ENCODE measurements at regions not wholly inside any gene's neighbourhood (a gene's known extent, or its start where the extent isn't known, plus 50 kb on each side); places are given as distances from the start of the nearest gene placed in this dataset.

GRCh38 chr2:14540015-14540414 lies 92.5 kb upstream of the LRATD1 start:
- Histone ChIP-seq H4K20me1 (ENCODE audit: control insufficient read depth, extremely low read depth, insufficient read depth, low read length) (no peaks in the 10 kb centered on the region), H3K9ac (ENCODE audit: control insufficient read depth, extremely low read depth, insufficient read depth, low read length) (no peak overlapping the region), H3K9me3 (ENCODE audit: control insufficient read depth, low read depth, low read length) (no peaks in the 10 kb centered on the region), H3K4me1 (ENCODE audit: control insufficient read depth, extremely low read depth, insufficient read depth, low read length) (peaks cover 13% of the 10 kb centered on the region), H3K27ac (ENCODE audit: control insufficient read depth, insufficient read depth, low read length) (no peak overlapping the region), H2AFZ (ENCODE audit: control insufficient read depth, low read length) (no peak overlapping the region), H3K36me3 (ENCODE audit: control insufficient read depth in 2 of 2, extremely low read depth in 1 of 2, insufficient read depth in 2 of 2, low read length in 2 of 2) (no peaks in the 10 kb centered on the region), H3K4me2 (ENCODE audit: control insufficient read depth, extremely low read depth, insufficient read depth, low read depth, low read length) (no peak overlapping the region), H3K4me3 (ENCODE audit: control insufficient read depth in 2 of 3, extremely low read depth in 1 of 3, insufficient read depth in 2 of 3, low read depth in 1 of 3, low read length in 3 of 3) (no peak overlapping the region), H3K9me1 (ENCODE audit: control insufficient read depth, extremely low read depth, insufficient read depth, low read length) (no peaks in the 10 kb centered on the region), H3K27me3 (ENCODE audit: control insufficient read depth, extremely low read depth, insufficient read depth, low read length) (no peaks in the 10 kb centered on the region), H3K79me2 (ENCODE audit: control insufficient read depth, insufficient read depth, low read length) (no peaks in the 10 kb centered on the region)
- FAIRE-seq (no peak), DNase-seq (ENCODE audit: low read depth, low spot score) (no peak)
- TF ChIP-seq EZH2 (IDR thresholded peaks at IDR 0.05; ENCODE audit: low read length), result no peak
- TF ChIP-seq CTCF (optimal IDR thresholded peaks at IDR 0.05 in 1 of 3, IDR thresholded peaks at IDR 0.05 in 1 of 3, conservative IDR thresholded peaks at IDR 0.05 in 1 of 3; ENCODE audit: extremely low read depth in 1 of 3, insufficient read depth in 2 of 3, low read length in 3 of 3), result no peak
- dilution Hi-C loops (cut with MboI; ENCODE audit: extremely low pct_ligation_motif_present, low sequenced_read_pairs), result loop anchor here (10.0 kb wide), 1 partner anchor 85 kb away; no protein-coding TSS in a partner anchor

GRCh38 chr2:14543284-14543683 lies 89.2 kb upstream of the LRATD1 start:
- dilution Hi-C loops (cut with MboI; ENCODE audit: extremely low pct_ligation_motif_present, low sequenced_read_pairs), result loop anchor here (10.0 kb wide), 1 partner anchor 82 kb away; no protein-coding TSS in a partner anchor
- H3K4me2 ChIP-seq (ENCODE audit: control insufficient read depth, extremely low read depth, insufficient read depth, low read depth, low read length), result no peak overlapping the region
- TF ChIP-seq EZH2 (IDR thresholded peaks at IDR 0.05; ENCODE audit: low read length) (no peak), CTCF (optimal IDR thresholded peaks at IDR 0.05 in 1 of 3, IDR thresholded peaks at IDR 0.05 in 1 of 3, conservative IDR thresholded peaks at IDR 0.05 in 1 of 3; ENCODE audit: extremely low read depth in 1 of 3, insufficient read depth in 2 of 3, low read length in 3 of 3) (no peak)
- no peak overlapping the region for H3K4me3 ChIP-seq (ENCODE audit: control insufficient read depth in 2 of 3, extremely low read depth in 1 of 3, insufficient read depth in 2 of 3, low read depth in 1 of 3, low read length in 3 of 3)
- no peaks in the 10 kb centered on the region for H4K20me1 ChIP-seq (ENCODE audit: control insufficient read depth, extremely low read depth, insufficient read depth, low read length)
- no peaks in the 10 kb centered on the region for H3K36me3 ChIP-seq (ENCODE audit: control insufficient read depth in 2 of 2, extremely low read depth in 1 of 2, insufficient read depth in 2 of 2, low read length in 2 of 2)
- H3K9me1 ChIP-seq (ENCODE audit: control insufficient read depth, extremely low read depth, insufficient read depth, low read length), result no peaks in the 10 kb centered on the region
- H3K27ac ChIP-seq (ENCODE audit: control insufficient read depth, insufficient read depth, low read length), result no peak overlapping the region
- H3K79me2 ChIP-seq (ENCODE audit: control insufficient read depth, insufficient read depth, low read length), result no peaks in the 10 kb centered on the region
- no peak overlapping the region for H3K9ac ChIP-seq (ENCODE audit: control insufficient read depth, extremely low read depth, insufficient read depth, low read length)
- no peaks in the 10 kb centered on the region for H3K4me1 ChIP-seq (ENCODE audit: control insufficient read depth, extremely low read depth, insufficient read depth, low read length)
- H2AFZ ChIP-seq (ENCODE audit: control insufficient read depth, low read length), result no peak overlapping the region
- H3K27me3 ChIP-seq (ENCODE audit: control insufficient read depth, extremely low read depth, insufficient read depth, low read length), result no peaks in the 10 kb centered on the region
- no peak for FAIRE-seq
- H3K9me3 ChIP-seq (ENCODE audit: control insufficient read depth, low read depth, low read length), result no peaks in the 10 kb centered on the region
- DNase-seq (ENCODE audit: low read depth, low spot score), result no peak
